ENCODE measurements at regions not wholly inside any gene's neighbourhood (a gene's known extent, or its start where the extent isn't known, plus 50 kb on each side); places are given as distances from the start of the nearest gene placed in this dataset.

- no peak for TF ChIP-seq POLR2A (IDR thresholded peaks at IDR 0.05; ENCODE audit: low read depth, low read length)
- TF ChIP-seq MYC (IDR thresholded peaks at IDR 0.05; ENCODE audit: low read depth, low read length), result no peak
- no peak for TF ChIP-seq MAX (IDR thresholded peaks at IDR 0.05; ENCODE audit: insufficient read depth, insufficient read length)
- no peak for TF ChIP-seq FOS (IDR thresholded peaks at IDR 0.05; ENCODE audit: borderline replicate concordance, insufficient read depth, low read length)
- TF ChIP-seq GATA2 (IDR thresholded peaks at IDR 0.05; ENCODE audit: insufficient read depth, insufficient read length, low read depth, low read length), result no peak
- TF ChIP-seq EZH2 (IDR thresholded peaks at IDR 0.05; ENCODE audit: borderline replicate concordance, low read depth, low read length, severe bottlenecking), result no peak
- TF ChIP-seq JUN (IDR thresholded peaks at IDR 0.05; ENCODE audit: borderline replicate concordance, insufficient read depth, insufficient read length, low read depth), result no peak
- no peak for TF ChIP-seq POLR2AphosphoS5 (IDR thresholded peaks at IDR 0.05; ENCODE audit: insufficient read depth, low read depth, low read length)
- TF ChIP-seq CTCF (IDR thresholded peaks at IDR 0.05; ENCODE audit: extremely low read depth in 1 of 2, insufficient read depth in 1 of 2, low read depth in 1 of 2, low read length in 2 of 2), result no peak
- no peak for DNase-seq (ENCODE audit: low read depth, low spot score)
- Histone ChIP-seq H3K27me3 (ENCODE audit: control insufficient read depth in 2 of 2, insufficient read depth in 2 of 2, low read length in 2 of 2) (no peaks in the 10 kb centered on the region), H3K9me1 (replicated peaks; ENCODE audit: control insufficient read depth, extremely low read depth, insufficient read depth, low read length) (no peaks in the 10 kb centered on the region), H3K4me1 (ENCODE audit: control insufficient read depth, extremely low read depth, insufficient read depth, low read length) (no peaks in the 10 kb centered on the region), H3K4me3 (replicated peaks in 1 of 3; ENCODE audit: insufficient read depth in 1 of 3, low read depth in 1 of 3, low read length in 3 of 3) (no peak overlapping the region), H4K20me1 (replicated peaks; ENCODE audit: control insufficient read depth, extremely low read depth, insufficient read depth, low read length) (no peaks in the 10 kb centered on the region), H3K79me2 (ENCODE audit: control insufficient read depth, insufficient read depth, low read length) (no peaks in the 10 kb centered on the region), H2AFZ (ENCODE audit: low read depth, low read length) (no peak overlapping the region), H3K27ac (ENCODE audit: insufficient read depth, low read depth, low read length) (no peak overlapping the region), H3K9me3 (replicated peaks; ENCODE audit: control insufficient read depth, insufficient read depth, low read length) (no peaks in the 10 kb centered on the region), H3K9ac (replicated peaks; ENCODE audit: extremely low read depth, insufficient read depth, low read length) (no peak overlapping the region), H3K4me2 (ENCODE audit: insufficient read depth, low read length) (no peak overlapping the region), H3K36me3 (ENCODE audit: control insufficient read depth in 2 of 2, extremely low read depth in 1 of 2, insufficient read depth in 2 of 2, low read length in 2 of 2) (no peaks in the 10 kb centered on the region)
- POLR2A ChIA-PET, result no interaction called here
- BruUV-seq (replicated peaks), result no TSS peak
- CTCF ChIA-PET, result no interaction called here
- dilution Hi-C loops (cut with MboI; ENCODE audit: extremely low pct_ligation_motif_present, low sequenced_read_pairs), result no loop called here
- intact Hi-C loops (cut with micrococcal nuclease), result no loop called here
- FAIRE-seq, result no peak
These were observed 82.8 kb upstream of the PPP2R2D start for GRCh38 chr10:131817866-131818509.
